ENCODE measurements at regions not wholly inside any gene's neighbourhood (a gene's known extent, or its start where the extent isn't known, plus 50 kb on each side); places are given as distances from the start of the nearest gene placed in this dataset.
"Not testable (repeated sequence)": the region's sequence is repeated elsewhere in the genome, so short reads cannot be mapped to it uniquely, and the experiment has no call there.

DNA sequence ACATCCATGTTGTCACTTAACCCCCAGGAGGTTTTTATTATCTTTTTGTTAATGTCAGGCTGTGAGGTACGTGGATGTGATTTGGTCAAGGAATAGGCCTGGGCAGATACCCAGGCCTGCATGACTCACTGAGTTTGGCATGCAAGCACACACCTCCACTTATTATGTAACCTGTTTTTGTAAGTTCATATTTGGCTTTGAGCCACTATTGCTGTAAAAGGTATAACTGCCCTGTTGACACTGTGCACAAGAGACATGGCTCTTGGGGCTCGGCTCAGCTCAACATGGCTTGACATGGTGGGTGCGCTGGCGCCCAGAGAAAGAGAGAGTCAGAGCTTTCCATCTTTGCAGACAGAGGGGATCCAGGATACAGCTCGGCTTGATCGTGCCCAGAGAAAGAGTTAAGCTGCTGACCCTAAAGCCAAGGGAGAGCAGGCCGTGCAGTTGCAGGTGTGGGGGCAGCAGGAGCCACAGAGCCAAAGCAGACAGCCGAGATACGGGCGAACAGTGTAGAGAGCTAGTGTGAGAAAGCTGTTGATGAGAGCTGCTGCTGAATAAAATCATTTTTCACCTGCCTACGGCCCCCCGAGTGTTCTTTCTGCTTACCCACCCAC lies 67.9 kb upstream of the UNC13C start (continued):
- TF ChIP-seq, protein P1, sequence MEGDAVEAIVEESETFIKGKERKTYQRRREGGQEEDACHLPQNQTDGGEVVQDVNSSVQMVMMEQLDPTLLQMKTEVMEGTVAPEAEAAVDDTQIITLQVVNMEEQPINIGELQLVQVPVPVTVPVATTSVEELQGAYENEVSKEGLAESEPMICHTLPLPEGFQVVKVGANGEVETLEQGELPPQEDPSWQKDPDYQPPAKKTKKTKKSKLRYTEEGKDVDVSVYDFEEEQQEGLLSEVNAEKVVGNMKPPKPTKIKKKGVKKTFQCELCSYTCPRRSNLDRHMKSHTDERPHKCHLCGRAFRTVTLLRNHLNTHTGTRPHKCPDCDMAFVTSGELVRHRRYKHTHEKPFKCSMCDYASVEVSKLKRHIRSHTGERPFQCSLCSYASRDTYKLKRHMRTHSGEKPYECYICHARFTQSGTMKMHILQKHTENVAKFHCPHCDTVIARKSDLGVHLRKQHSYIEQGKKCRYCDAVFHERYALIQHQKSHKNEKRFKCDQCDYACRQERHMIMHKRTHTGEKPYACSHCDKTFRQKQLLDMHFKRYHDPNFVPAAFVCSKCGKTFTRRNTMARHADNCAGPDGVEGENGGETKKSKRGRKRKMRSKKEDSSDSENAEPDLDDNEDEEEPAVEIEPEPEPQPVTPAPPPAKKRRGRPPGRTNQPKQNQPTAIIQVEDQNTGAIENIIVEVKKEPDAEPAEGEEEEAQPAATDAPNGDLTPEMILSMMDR (IDR thresholded peaks at IDR 0.05 in 2 of 3, conservative IDR thresholded peaks at IDR 0.05 in 1 of 3; ENCODE audit: control insufficient read depth in 2 of 3, extremely low read depth in 1 of 3, insufficient read depth in 1 of 3, low read depth in 3 of 3, low read length in 3 of 3), result no peak
- no peak for TF ChIP-seq POU2F2 (IDR thresholded peaks at IDR 0.05; ENCODE audit: borderline replicate concordance, low read depth, low read length)
- TF ChIP-seq SIN3A (IDR thresholded peaks at IDR 0.05; ENCODE audit: low read depth, low read length), result no peak
- TF ChIP-seq, protein P2, sequence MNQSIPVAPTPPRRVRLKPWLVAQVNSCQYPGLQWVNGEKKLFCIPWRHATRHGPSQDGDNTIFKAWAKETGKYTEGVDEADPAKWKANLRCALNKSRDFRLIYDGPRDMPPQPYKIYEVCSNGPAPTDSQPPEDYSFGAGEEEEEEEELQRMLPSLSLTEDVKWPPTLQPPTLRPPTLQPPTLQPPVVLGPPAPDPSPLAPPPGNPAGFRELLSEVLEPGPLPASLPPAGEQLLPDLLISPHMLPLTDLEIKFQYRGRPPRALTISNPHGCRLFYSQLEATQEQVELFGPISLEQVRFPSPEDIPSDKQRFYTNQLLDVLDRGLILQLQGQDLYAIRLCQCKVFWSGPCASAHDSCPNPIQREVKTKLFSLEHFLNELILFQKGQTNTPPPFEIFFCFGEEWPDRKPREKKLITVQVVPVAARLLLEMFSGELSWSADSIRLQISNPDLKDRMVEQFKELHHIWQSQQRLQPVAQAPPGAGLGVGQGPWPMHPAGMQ (IDR thresholded peaks at IDR 0.05; ENCODE audit: borderline replicate concordance), result no peak
- no peak for TF ChIP-seq KAT2A (conservative IDR thresholded peaks at IDR 0.05; ENCODE audit: control insufficient read depth, low read depth, low read length)
- TF ChIP-seq POLR2AphosphoS2 (IDR thresholded peaks at IDR 0.05; ENCODE audit: low read depth, low read length), result no peak
- TF ChIP-seq CBX5 (IDR thresholded peaks at IDR 0.05; ENCODE audit: low read depth), result no peak

DNA sequence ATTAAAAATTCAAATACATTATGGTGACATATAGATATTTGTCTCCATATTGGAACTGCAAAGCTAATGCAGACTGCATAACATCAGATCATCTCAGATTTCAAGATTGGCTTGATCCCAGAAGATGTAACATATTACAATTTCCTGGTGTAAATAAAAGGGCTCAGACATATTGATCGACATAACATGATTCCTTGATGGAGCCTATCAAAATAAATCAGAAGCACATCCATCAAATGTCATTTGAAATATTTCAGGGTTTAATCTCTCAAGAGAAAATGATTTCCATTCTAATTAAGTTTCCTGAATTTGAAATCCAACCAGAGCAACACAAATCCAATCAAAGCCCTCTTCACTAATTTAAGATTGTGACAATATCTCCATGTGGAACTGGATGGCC lies 75.1 kb upstream of the UNC13C start:
- Histone ChIP-seq H3K79me2 (ENCODE audit: control insufficient read depth, insufficient read depth, low read length) (no peaks in the 10 kb centered on the region), H3K4me2 (ENCODE audit: control insufficient read depth, insufficient read depth) (no peak overlapping the region), H4K20me1 (ENCODE audit: control insufficient read depth, insufficient read depth) (no peaks in the 10 kb centered on the region), H3K4me3 (no peak overlapping the region), H3K36me3 (ENCODE audit: control insufficient read depth in 2 of 2, insufficient read depth in 2 of 2, low read length in 1 of 2) (no peaks in the 10 kb centered on the region), H3K9ac (ENCODE audit: control insufficient read depth, insufficient read depth, low read length) (no peak overlapping the region), H3K27me3 (replicated peaks in 1 of 2; ENCODE audit: control insufficient read depth in 2 of 2, insufficient read depth in 2 of 2, low read length in 1 of 2) (no peaks in the 10 kb centered on the region), H3K4me1 (ENCODE audit: control insufficient read depth, insufficient read depth, low read length) (no peaks in the 10 kb centered on the region), H2AFZ (ENCODE audit: control insufficient read depth, low read depth, low read length) (no peak overlapping the region), H3K27ac (ENCODE audit: control insufficient read depth, insufficient read depth) (no peak overlapping the region), H3K9me3 (replicated peaks; ENCODE audit: control insufficient read depth, insufficient read depth, low read length) (no peaks in the 10 kb centered on the region)
- ChIA-PET SMC1A (ENCODE audit: uncharacterized antibody, unreplicated experiment) (no interaction called here), POLR2A (no interaction called here), CTCF (no interaction called here), RAD21 (ENCODE audit: unreplicated experiment) (no interaction called here)
- intact Hi-C loops (cut with micrococcal nuclease; ENCODE audit: unreplicated experiment), result no loop called here
- FAIRE-seq (no peak), DNase-seq (ENCODE audit: low read depth, low spot score) (no peak), ATAC-seq (no peak)
- no TSS peak for BruUV-seq (replicated peaks)
- 15% methylated on average over 1 of the region's 1 CpG for WGBS (ENCODE audit: insufficient coverage, insufficient replicate concordance, low lambda C conversion rate, missing lambda C conversion rate)
- TF ChIP-seq CHD1 (IDR thresholded peaks at IDR 0.05; ENCODE audit: low read depth, low read length), result no peak
- TF ChIP-seq RB1 (IDR thresholded peaks at IDR 0.05; ENCODE audit: borderline replicate concordance), result no peak
- no peak for TF ChIP-seq ASH2L (IDR thresholded peaks at IDR 0.05; ENCODE audit: borderline replicate concordance, low read depth)
- TF ChIP-seq SREBF2 (IDR thresholded peaks at IDR 0.05; ENCODE audit: low read length), result no peak
- no peak for TF ChIP-seq CREM (IDR thresholded peaks at IDR 0.05; ENCODE audit: low read depth)
- no peak for TF ChIP-seq MEF2B (IDR thresholded peaks at IDR 0.05; ENCODE audit: partially characterized antibody, poor library complexity, severe bottlenecking)
- in situ Hi-C loops (cut with MboI), result no loop called here

DNA sequence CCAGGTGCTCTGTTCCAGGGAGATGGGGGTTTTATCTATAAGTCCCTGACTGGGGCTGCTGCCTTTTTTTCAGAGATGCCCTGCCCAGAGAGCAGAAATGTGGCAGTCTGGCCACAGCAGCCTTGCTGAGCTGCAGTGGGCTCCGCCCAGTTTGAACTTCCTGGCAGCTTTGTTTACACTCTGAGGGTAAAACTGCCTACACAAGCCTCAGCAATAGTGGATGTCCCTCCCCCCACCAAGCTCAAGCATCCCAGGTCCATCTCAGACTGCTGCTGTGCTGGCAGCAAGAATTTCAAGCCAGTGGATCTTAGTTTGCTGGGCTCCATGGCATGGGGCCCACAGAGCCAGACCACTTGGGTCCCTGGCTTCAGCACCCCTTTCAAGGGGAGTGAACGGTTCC lies 84.8 kb upstream of the UNC13C start:
- DNase-seq (ENCODE audit: low read depth, low spot score); H3K4me2 ChIP-seq (ENCODE audit: control insufficient read depth, insufficient read depth); H3K27ac ChIP-seq (ENCODE audit: control insufficient read depth, insufficient read depth); H3K4me1 ChIP-seq (ENCODE audit: control insufficient read depth, insufficient read depth, low read length); in situ Hi-C loops (cut with MboI); FAIRE-seq; H3K79me2 ChIP-seq (ENCODE audit: control insufficient read depth, insufficient read depth, low read length); H3K27me3 ChIP-seq (replicated peaks in 1 of 2; ENCODE audit: control insufficient read depth in 2 of 2, insufficient read depth in 2 of 2, low read length in 1 of 2); H4K20me1 ChIP-seq (ENCODE audit: control insufficient read depth, insufficient read depth); BruUV-seq (replicated peaks); H2AFZ ChIP-seq (ENCODE audit: control insufficient read depth, low read depth, low read length); H3K36me3 ChIP-seq (ENCODE audit: control insufficient read depth in 2 of 2, insufficient read depth in 2 of 2, low read length in 1 of 2); ATAC-seq; H3K9me3 ChIP-seq (replicated peaks; ENCODE audit: control insufficient read depth, insufficient read depth, low read length); H3K9ac ChIP-seq (ENCODE audit: control insufficient read depth, insufficient read depth, low read length); H3K4me3 ChIP-seq; POLR2A ChIA-PET: not testable (repeated sequence)
- RAD21 ChIA-PET (ENCODE audit: unreplicated experiment), result interaction anchor here (2.3 to 2.6 kb wide), 2 partner anchors 70 to 1275 kb away, joined by 8 to 21 read pairs; no protein-coding TSS in a partner anchor
- intact Hi-C loops (cut with micrococcal nuclease; ENCODE audit: unreplicated experiment), result loop anchor here (5.0 kb wide), 1 partner anchor 1274 kb away; no protein-coding TSS in a partner anchor
- SMC1A ChIA-PET (ENCODE audit: uncharacterized antibody, unreplicated experiment), result interaction anchor here (1.0 to 2.9 kb wide), 5 partner anchors 60 to 1304 kb away, joined by 3 to 16 read pairs (median 5); partner anchors contain the start of gene RSL24D1
- 45% methylated on average over 2 of the region's 2 CpGs for WGBS (ENCODE audit: insufficient coverage, insufficient replicate concordance, low lambda C conversion rate, missing lambda C conversion rate)
- CTCF ChIA-PET, result interaction anchor here (0.6 to 5.1 kb wide), 7 partner anchors 14 to 1546 kb away, joined by 3 to 50 read pairs (median 4); no protein-coding TSS in a partner anchor

Measured in GM12878 (cell line).